WTC11 (cell line): ENCODE measurements at regions not wholly inside any gene's neighbourhood (a gene's known extent, or its start where the extent isn't known, plus 50 kb on each side); places are given as distances from the start of the nearest gene placed in this dataset.

Experiments
- ATAC-seq: fragments of 200-7000 bp; cut with Tn5 transposase; 2 replicates; pipeline ENCODE4 v1.10.0; 2021; ENCODE audit warnings: mild to moderate bottlenecking, moderate library complexity
- CTCF ChIA-PET: fragments of 300-600 bp; sonication (Branson Sonifier 250); formaldehyde crosslinking; loops from one replicate; lab custom pipeline; 2021; ENCODE audit warnings: antibody characterized with exemption; lab: Charles Lee
- POLR2A ChIA-PET: fragments of 350-600 bp; sonication (Branson Sonifier 250); formaldehyde crosslinking; loops from one replicate; lab custom pipeline; 2021; ENCODE audit warnings: antibody characterized with exemption; lab: Charles Lee
- DNase-seq: peaks from one replicate; pipeline ENCODE4 v3.0.0; 2021; ENCODE audit warnings: low spot score
- H3K27ac Mint-ChIP-seq: 2 replicates; pipeline ENCODE4 v1.8.0; 2021; ENCODE audit warnings: mixed read lengths
- H3K27me3 Mint-ChIP-seq: 2 replicates; pipeline ENCODE4 v1.8.0; 2021; ENCODE audit warnings: low read depth, mild to moderate bottlenecking, moderate library complexity, mixed read lengths
- H3K36me3 Mint-ChIP-seq: 2 replicates; pipeline ENCODE4 v1.8.0; 2021; ENCODE audit warnings: mixed read lengths
- H3K4me1 Mint-ChIP-seq: 2 replicates; pipeline ENCODE4 v1.8.0; 2022; ENCODE audit warnings: mixed read lengths
- H3K4me3 Mint-ChIP-seq: 2 replicates; pipeline ENCODE4 v1.8.0; 2021; ENCODE audit warnings: mild to moderate bottlenecking, moderate library complexity, mixed read lengths
- H3K9me3 Mint-ChIP-seq: 2 replicates; pipeline ENCODE4 v1.8.0; 2021; ENCODE audit warnings: mixed read lengths
- CREB1 ChIP-seq: sonication (generic); formaldehyde crosslinking; IDR thresholded peaks from 2 replicates; pipeline ENCODE4 v1.8.0; 2023; ENCODE audit warnings: mild to moderate bottlenecking, missing genetic modification reagents
- ETV6 ChIP-seq: sonication (generic); formaldehyde crosslinking; IDR thresholded peaks from 2 replicates; pipeline ENCODE4 v1.8.1; 2022; ENCODE audit warnings: mild to moderate bottlenecking, missing genetic modification reagents
- JAZF1 ChIP-seq: fragments of 250-450 bp; sonication (Bioruptor Pico); IDR thresholded peaks from 2 replicates; pipeline ENCODE4 v1.9.0; 2021; ENCODE audit warnings: moderate library complexity, mild to moderate bottlenecking, inconsistent platforms
- TCF7 ChIP-seq: sonication (generic); formaldehyde crosslinking; IDR thresholded peaks from 2 replicates; pipeline ENCODE4 v1.8.0; 2022; ENCODE audit warnings: mild to moderate bottlenecking, low read depth, missing genetic modification reagents, moderate library complexity
- TEAD4 ChIP-seq: sonication (generic); formaldehyde crosslinking; IDR thresholded peaks from 2 replicates; pipeline ENCODE4 v1.8.0; 2022; ENCODE audit warnings: mild to moderate bottlenecking, missing genetic modification reagents
- TP53 ChIP-seq: sonication (generic); formaldehyde crosslinking; IDR thresholded peaks from 2 replicates; pipeline ENCODE4 v1.8.1; 2023; ENCODE audit warnings: mild to moderate bottlenecking, missing genetic modification reagents
- ZBTB21 ChIP-seq: sonication (generic); formaldehyde crosslinking; IDR thresholded peaks from 2 replicates; pipeline ENCODE4 v1.8.1; 2023; ENCODE audit warnings: mild to moderate bottlenecking, missing genetic modification reagents, borderline replicate concordance
- ZNF219 ChIP-seq: sonication (generic); formaldehyde crosslinking; IDR thresholded peaks from 2 replicates; pipeline ENCODE4 v1.8.0; 2023; ENCODE audit warnings: missing genetic modification reagents, mild to moderate bottlenecking, borderline replicate concordance
- ZNF232 ChIP-seq: sonication (generic); formaldehyde crosslinking; IDR thresholded peaks from 2 replicates; pipeline ENCODE4 v1.8.0; 2022; ENCODE audit warnings: mild to moderate bottlenecking, missing genetic modification reagents
- ZNF396 ChIP-seq: fragments of 250-450 bp; sonication (Bioruptor Pico); IDR thresholded peaks from 2 replicates; pipeline ENCODE4 v1.8.0; 2021; ENCODE audit warnings: mild to moderate bottlenecking, moderate library complexity, borderline replicate concordance
- TF ChIP-seq, protein P1 (sequence below): sonication (generic); formaldehyde crosslinking; IDR thresholded peaks from 2 replicates; pipeline ENCODE4 v1.8.0; 2022; ENCODE audit warnings: missing genetic modification reagents
- TF ChIP-seq, protein P2 (sequence below): fragments of 250-450 bp; sonication (Bioruptor Pico); IDR thresholded peaks from 2 replicates; pipeline ENCODE4 v1.8.0; 2021; ENCODE audit warnings: mild to moderate bottlenecking
- TF ChIP-seq, protein P3 (sequence below): sonication (generic); formaldehyde crosslinking; IDR thresholded peaks from 2 replicates; pipeline ENCODE4 v1.8.0; 2022; ENCODE audit warnings: mild to moderate bottlenecking, missing genetic modification reagents
- TF ChIP-seq, protein P4 (sequence below): sonication (generic); formaldehyde crosslinking; IDR thresholded peaks from 2 replicates; pipeline ENCODE4 v1.8.1; 2023; ENCODE audit warnings: mild to moderate bottlenecking, missing genetic modification reagents, moderate library complexity
- TF ChIP-seq, protein P5 (sequence below): sonication (generic); formaldehyde crosslinking; IDR thresholded peaks from 2 replicates; pipeline ENCODE4 v1.8.1; 2023; ENCODE audit warnings: mild to moderate bottlenecking, missing genetic modification reagents, borderline replicate concordance
- TF ChIP-seq, protein P6 (sequence below): sonication (generic); formaldehyde crosslinking; IDR thresholded peaks from 2 replicates; pipeline ENCODE4 v1.8.1; 2022; ENCODE audit warnings: mild to moderate bottlenecking, missing genetic modification reagents, moderate library complexity, borderline replicate concordance
- TF ChIP-seq, protein P7 (sequence below): sonication (generic); formaldehyde crosslinking; conservative IDR thresholded peaks from 2 replicates; pipeline ENCODE4 v1.8.1; 2022; ENCODE audit warnings: mild to moderate bottlenecking, missing genetic modification reagents

DNA sequence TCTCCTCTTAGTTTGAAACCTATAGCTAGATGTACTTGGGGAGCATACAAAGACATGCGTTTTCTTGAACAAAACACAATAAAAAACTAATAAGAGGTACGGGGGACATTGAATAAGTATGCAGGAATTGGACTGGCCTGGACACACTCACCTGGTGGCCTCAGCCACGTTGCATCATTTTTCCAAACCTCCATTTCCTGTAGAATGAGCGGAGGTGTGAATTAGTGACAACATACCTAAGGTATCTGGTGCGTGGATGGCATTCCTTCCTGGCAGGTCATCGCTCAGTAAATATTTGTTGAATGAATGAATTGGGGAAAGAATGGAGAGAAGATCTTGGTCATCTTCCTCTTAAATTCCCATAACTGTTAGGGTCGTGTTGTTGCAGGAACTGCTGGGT, 103.2 kb upstream of the CTBP2 start (continued):
- TF ChIP-seq, protein P1, sequence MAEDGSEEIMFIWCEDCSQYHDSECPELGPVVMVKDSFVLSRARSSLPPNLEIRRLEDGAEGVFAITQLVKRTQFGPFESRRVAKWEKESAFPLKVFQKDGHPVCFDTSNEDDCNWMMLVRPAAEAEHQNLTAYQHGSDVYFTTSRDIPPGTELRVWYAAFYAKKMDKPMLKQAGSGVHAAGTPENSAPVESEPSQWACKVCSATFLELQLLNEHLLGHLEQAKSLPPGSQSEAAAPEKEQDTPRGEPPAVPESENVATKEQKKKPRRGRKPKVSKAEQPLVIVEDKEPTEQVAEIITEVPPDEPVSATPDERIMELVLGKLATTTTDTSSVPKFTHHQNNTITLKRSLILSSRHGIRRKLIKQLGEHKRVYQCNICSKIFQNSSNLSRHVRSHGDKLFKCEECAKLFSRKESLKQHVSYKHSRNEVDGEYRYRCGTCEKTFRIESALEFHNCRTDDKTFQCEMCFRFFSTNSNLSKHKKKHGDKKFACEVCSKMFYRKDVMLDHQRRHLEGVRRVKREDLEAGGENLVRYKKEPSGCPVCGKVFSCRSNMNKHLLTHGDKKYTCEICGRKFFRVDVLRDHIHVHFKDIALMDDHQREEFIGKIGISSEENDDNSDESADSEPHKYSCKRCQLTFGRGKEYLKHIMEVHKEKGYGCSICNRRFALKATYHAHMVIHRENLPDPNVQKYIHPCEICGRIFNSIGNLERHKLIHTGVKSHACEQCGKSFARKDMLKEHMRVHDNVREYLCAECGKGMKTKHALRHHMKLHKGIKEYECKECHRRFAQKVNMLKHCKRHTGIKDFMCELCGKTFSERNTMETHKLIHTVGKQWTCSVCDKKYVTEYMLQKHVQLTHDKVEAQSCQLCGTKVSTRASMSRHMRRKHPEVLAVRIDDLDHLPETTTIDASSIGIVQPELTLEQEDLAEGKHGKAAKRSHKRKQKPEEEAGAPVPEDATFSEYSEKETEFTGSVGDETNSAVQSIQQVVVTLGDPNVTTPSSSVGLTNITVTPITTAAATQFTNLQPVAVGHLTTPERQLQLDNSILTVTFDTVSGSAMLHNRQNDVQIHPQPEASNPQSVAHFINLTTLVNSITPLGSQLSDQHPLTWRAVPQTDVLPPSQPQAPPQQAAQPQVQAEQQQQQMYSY (CRISPR knock-in tag) = no peak
- TF ChIP-seq TCF7 (CRISPR knock-in tag) = no peak
- TF ChIP-seq ETV6 (CRISPR knock-in tag) = no peak

DNA sequence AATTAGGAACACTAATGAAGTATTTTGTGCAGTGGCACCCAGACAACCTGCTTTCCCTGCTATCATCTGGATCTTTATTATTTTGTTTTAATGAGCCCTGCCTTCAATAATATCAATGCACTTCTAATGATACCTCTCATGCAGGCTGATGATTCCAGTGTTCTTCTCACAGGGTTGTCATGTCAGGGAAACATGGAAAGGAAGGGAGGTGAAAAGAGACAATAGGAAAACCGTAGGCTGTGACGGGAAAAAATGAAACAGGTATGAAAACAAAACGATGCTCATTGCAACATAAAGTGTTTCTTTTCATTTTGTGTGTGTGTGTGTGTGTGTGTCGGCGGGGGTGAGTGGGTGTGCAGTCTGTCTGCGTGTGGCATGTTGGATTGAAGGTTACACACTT, 102.6 kb upstream of the CTBP2 start:
- ChIA-PET POLR2A (no interaction called here), CTCF (no interaction called here)
- Mint-ChIP-seq H3K4me3 (no peak overlapping the region), H3K4me1 (peaks cover 7% of the 10 kb centered on the region), H3K9me3 (peaks cover 3% of the 10 kb centered on the region; the same call in 1 of the 2 replicates), H3K36me3 (no peaks in the 10 kb centered on the region), H3K27ac (no peak overlapping the region), H3K27me3 (no peaks in the 10 kb centered on the region)
- ATAC-seq = no peak
- no peak for DNase-seq
- TF ChIP-seq, protein P2, sequence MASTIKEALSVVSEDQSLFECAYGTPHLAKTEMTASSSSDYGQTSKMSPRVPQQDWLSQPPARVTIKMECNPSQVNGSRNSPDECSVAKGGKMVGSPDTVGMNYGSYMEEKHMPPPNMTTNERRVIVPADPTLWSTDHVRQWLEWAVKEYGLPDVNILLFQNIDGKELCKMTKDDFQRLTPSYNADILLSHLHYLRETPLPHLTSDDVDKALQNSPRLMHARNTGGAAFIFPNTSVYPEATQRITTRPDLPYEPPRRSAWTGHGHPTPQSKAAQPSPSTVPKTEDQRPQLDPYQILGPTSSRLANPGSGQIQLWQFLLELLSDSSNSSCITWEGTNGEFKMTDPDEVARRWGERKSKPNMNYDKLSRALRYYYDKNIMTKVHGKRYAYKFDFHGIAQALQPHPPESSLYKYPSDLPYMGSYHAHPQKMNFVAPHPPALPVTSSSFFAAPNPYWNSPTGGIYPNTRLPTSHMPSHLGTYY (CRISPR knock-in tag) = no peak
- no peak for TF ChIP-seq CREB1 (CRISPR knock-in tag)
- TF ChIP-seq, protein P3, sequence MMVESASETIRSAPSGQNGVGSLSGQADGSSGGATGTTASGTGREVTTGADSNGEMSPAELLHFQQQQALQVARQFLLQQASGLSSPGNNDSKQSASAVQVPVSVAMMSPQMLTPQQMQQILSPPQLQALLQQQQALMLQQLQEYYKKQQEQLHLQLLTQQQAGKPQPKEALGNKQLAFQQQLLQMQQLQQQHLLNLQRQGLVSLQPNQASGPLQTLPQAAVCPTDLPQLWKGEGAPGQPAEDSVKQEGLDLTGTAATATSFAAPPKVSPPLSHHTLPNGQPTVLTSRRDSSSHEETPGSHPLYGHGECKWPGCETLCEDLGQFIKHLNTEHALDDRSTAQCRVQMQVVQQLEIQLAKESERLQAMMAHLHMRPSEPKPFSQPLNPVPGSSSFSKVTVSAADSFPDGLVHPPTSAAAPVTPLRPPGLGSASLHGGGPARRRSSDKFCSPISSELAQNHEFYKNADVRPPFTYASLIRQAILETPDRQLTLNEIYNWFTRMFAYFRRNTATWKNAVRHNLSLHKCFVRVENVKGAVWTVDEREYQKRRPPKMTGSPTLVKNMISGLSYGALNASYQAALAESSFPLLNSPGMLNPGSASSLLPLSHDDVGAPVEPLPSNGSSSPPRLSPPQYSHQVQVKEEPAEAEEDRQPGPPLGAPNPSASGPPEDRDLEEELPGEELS (CRISPR knock-in tag) = no peak
- TF ChIP-seq TEAD4 (CRISPR knock-in tag) = no peak
- no peak for TF ChIP-seq TP53
- no peak for TF ChIP-seq ZNF219
- TF ChIP-seq ZNF396 (CRISPR knock-in tag) = no peak
- no peak for TF ChIP-seq JAZF1 (CRISPR knock-in tag)
- TF ChIP-seq, protein P4, sequence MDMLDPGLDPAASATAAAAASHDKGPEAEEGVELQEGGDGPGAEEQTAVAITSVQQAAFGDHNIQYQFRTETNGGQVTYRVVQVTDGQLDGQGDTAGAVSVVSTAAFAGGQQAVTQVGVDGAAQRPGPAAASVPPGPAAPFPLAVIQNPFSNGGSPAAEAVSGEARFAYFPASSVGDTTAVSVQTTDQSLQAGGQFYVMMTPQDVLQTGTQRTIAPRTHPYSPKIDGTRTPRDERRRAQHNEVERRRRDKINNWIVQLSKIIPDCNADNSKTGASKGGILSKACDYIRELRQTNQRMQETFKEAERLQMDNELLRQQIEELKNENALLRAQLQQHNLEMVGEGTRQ = no peak
- TF ChIP-seq, protein P5, sequence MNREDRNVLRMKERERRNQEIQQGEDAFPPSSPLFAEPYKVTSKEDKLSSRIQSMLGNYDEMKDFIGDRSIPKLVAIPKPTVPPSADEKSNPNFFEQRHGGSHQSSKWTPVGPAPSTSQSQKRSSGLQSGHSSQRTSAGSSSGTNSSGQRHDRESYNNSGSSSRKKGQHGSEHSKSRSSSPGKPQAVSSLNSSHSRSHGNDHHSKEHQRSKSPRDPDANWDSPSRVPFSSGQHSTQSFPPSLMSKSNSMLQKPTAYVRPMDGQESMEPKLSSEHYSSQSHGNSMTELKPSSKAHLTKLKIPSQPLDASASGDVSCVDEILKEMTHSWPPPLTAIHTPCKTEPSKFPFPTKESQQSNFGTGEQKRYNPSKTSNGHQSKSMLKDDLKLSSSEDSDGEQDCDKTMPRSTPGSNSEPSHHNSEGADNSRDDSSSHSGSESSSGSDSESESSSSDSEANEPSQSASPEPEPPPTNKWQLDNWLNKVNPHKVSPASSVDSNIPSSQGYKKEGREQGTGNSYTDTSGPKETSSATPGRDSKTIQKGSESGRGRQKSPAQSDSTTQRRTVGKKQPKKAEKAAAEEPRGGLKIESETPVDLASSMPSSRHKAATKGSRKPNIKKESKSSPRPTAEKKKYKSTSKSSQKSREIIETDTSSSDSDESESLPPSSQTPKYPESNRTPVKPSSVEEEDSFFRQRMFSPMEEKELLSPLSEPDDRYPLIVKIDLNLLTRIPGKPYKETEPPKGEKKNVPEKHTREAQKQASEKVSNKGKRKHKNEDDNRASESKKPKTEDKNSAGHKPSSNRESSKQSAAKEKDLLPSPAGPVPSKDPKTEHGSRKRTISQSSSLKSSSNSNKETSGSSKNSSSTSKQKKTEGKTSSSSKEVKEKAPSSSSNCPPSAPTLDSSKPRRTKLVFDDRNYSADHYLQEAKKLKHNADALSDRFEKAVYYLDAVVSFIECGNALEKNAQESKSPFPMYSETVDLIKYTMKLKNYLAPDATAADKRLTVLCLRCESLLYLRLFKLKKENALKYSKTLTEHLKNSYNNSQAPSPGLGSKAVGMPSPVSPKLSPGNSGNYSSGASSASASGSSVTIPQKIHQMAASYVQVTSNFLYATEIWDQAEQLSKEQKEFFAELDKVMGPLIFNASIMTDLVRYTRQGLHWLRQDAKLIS (CRISPR knock-in tag) = no peak
- no peak for TF ChIP-seq ZNF232
- TF ChIP-seq ZBTB21 (CRISPR knock-in tag) = no peak
- TF ChIP-seq, protein P6, sequence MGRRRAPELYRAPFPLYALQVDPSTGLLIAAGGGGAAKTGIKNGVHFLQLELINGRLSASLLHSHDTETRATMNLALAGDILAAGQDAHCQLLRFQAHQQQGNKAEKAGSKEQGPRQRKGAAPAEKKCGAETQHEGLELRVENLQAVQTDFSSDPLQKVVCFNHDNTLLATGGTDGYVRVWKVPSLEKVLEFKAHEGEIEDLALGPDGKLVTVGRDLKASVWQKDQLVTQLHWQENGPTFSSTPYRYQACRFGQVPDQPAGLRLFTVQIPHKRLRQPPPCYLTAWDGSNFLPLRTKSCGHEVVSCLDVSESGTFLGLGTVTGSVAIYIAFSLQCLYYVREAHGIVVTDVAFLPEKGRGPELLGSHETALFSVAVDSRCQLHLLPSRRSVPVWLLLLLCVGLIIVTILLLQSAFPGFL (CRISPR knock-in tag) = no peak
- TF ChIP-seq, protein P7, sequence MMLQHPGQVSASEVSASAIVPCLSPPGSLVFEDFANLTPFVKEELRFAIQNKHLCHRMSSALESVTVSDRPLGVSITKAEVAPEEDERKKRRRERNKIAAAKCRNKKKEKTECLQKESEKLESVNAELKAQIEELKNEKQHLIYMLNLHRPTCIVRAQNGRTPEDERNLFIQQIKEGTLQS (CRISPR knock-in tag) = no peak
